ENCODE measurements at regions not wholly inside any gene's neighbourhood (a gene's known extent, or its start where the extent isn't known, plus 50 kb on each side); places are given as distances from the start of the nearest gene placed in this dataset.
A peak's percentile ranks its signal among the peaks of the same experiment; 100 is the strongest.

- intact Hi-C loops (cut with DNase I) = no loop called here
- Histone ChIP-seq H3K36me3 (no peaks in the 10 kb centered on the region), H3K9me3 (no peaks in the 10 kb centered on the region), H3K4me3 (no peak overlapping the region), H3K27me3 (no peaks in the 10 kb centered on the region), H3K4me1 (no peaks in the 10 kb centered on the region), H3K27ac (no peak overlapping the region)
- TF ChIP-seq CTCF (IDR thresholded peaks at IDR 0.05) = no peak
- ATAC-seq = no peak
- DNase-seq = no peak
Observed at GRCh38 chr10:83990126-83990525, 149.2 kb upstream of the GHITM start.

- H3K4me1 ChIP-seq = no peaks in the 10 kb centered on the region
- intact Hi-C loops (cut with DNase I) = no loop called here
- H3K27ac ChIP-seq = no peak overlapping the region
- no peaks in the 10 kb centered on the region for H3K9me3 ChIP-seq
- no peak for TF ChIP-seq CTCF (IDR thresholded peaks at IDR 0.05)
- DNase-seq (peak in 1 of 4 donors; percentile 9), ATAC-seq (peak; percentile 33)
- H3K27me3 ChIP-seq = no peaks in the 10 kb centered on the region
- no peak overlapping the region for H3K4me3 ChIP-seq
- no peaks in the 10 kb centered on the region for H3K36me3 ChIP-seq
Observed at GRCh38 chr10:83991986-83992753, 147.1 kb upstream of the GHITM start.

GRCh38 chr10:83994325-83994724, 145.0 kb upstream of the GHITM start:
- H3K27ac ChIP-seq = no peak overlapping the region
- H3K27me3 ChIP-seq = no peaks in the 10 kb centered on the region
- DNase-seq (no peak), ATAC-seq (no peak)
- intact Hi-C loops (cut with DNase I) = no loop called here
- TF ChIP-seq CTCF (IDR thresholded peaks at IDR 0.05) = no peak
- no peaks in the 10 kb centered on the region for H3K9me3 ChIP-seq
- H3K4me1 ChIP-seq = no peaks in the 10 kb centered on the region
- no peak overlapping the region for H3K4me3 ChIP-seq
- H3K36me3 ChIP-seq = no peaks in the 10 kb centered on the region

GRCh38 chr10:83995738-83996331, 143.5 kb upstream of the GHITM start:
- no peak for TF ChIP-seq CTCF (IDR thresholded peaks at IDR 0.05)
- intact Hi-C loops (cut with DNase I) = no loop called here
- H3K27me3 ChIP-seq = no peaks in the 10 kb centered on the region
- H3K27ac ChIP-seq = no peak overlapping the region
- ATAC-seq (no peak), DNase-seq (no peak)
- no peaks in the 10 kb centered on the region for H3K36me3 ChIP-seq
- H3K4me1 ChIP-seq = no peaks in the 10 kb centered on the region
- H3K4me3 ChIP-seq = no peak overlapping the region
- no peaks in the 10 kb centered on the region for H3K9me3 ChIP-seq

- no peak for DNase-seq
- no peak for ATAC-seq
- TF ChIP-seq CTCF (IDR thresholded peaks at IDR 0.05) = no peak
- no peaks in the 10 kb centered on the region for H3K36me3 ChIP-seq
- H3K27ac ChIP-seq = no peak overlapping the region
- H3K27me3 ChIP-seq = peaks cover 0 to 6% of the 10 kb centered on the region in 2 donors
- H3K4me3 ChIP-seq = no peak overlapping the region
- intact Hi-C loops (cut with DNase I) = no loop called here
- no peaks in the 10 kb centered on the region for H3K4me1 ChIP-seq
- H3K9me3 ChIP-seq = no peaks in the 10 kb centered on the region
Observed at GRCh38 chr10:84004221-84004620, 135.1 kb upstream of the GHITM start.
